HepG2 (cell line): ENCODE measurements at regions not wholly inside any gene's neighbourhood (a gene's known extent, or its start where the extent isn't known, plus 50 kb on each side); places are given as distances from the start of the nearest gene placed in this dataset.

Experiments
- CBX5 ChIP-seq: sonication (generic); formaldehyde crosslinking; IDR thresholded peaks from 2 replicates; pipeline ENCODE4 v1.4.0; 2020; ENCODE audit warnings: missing genetic modification reagents, borderline replicate concordance
- FOXA1 ChIP-seq, 2 experiments: fragments of 450-650 bp in 1 of 2; sonication (generic) in 1 of 2; formaldehyde crosslinking in 1 of 2; IDR thresholded peaks; 2 replicates each; pipeline versions ENCODE4 v1.4.0 to v1.6.1; 2016 to 2020; ENCODE audit warnings: missing genetic modification reagents in 1 of 2
- HDAC2 ChIP-seq: sonication (generic); formaldehyde crosslinking; IDR thresholded peaks from 2 replicates; pipeline ENCODE4 v1.4.0; 2020; ENCODE audit warnings: missing genetic modification reagents
- HHEX ChIP-seq: IDR thresholded peaks from 2 replicates; pipeline ENCODE4 v1.6.1; 2016; ENCODE audit warnings: control low read depth
- HINFP ChIP-seq: sonication (generic); formaldehyde crosslinking; IDR thresholded peaks from 2 replicates; pipeline ENCODE4 v1.4.0; 2020; ENCODE audit warnings: low read depth, mild to moderate bottlenecking, missing genetic modification reagents
- IRF1 ChIP-seq: sonication (generic); formaldehyde crosslinking; IDR thresholded peaks from 2 replicates; pipeline ENCODE4 v1.4.0; 2020; ENCODE audit warnings: low read depth, mild to moderate bottlenecking, missing genetic modification reagents
- KDM4B ChIP-seq: sonication (generic); formaldehyde crosslinking; IDR thresholded peaks from 2 replicates; pipeline ENCODE4 v1.4.0; 2020; ENCODE audit warnings: missing genetic modification reagents
- MXD1 ChIP-seq: sonication (generic); formaldehyde crosslinking; IDR thresholded peaks from 2 replicates; pipeline ENCODE4 v1.4.0; 2020; ENCODE audit warnings: mild to moderate bottlenecking, missing genetic modification reagents
- MXI1 ChIP-seq: IDR thresholded peaks from 3 replicates; pipeline ENCODE4 v1.6.1; 2012; ENCODE audit warnings: low read depth, low read length, inconsistent platforms, borderline replicate concordance
- NONO ChIP-seq, 2 experiments: fragments of 450-650 bp in 1 of 2; sonication (generic) in 1 of 2; formaldehyde crosslinking in 1 of 2; IDR thresholded peaks in 1 of 2; conservative IDR thresholded peaks in 1 of 2; 2 replicates each; pipeline versions ENCODE4 v1.6.1 to v1.8.0; 2017 to 2022; ENCODE audit warnings: mild to moderate bottlenecking in 1 of 2, missing genetic modification reagents in 1 of 2, moderate library complexity in 1 of 2
- RFX5 ChIP-seq: IDR thresholded peaks from 2 replicates; pipeline ENCODE4 v1.6.1; 2011; ENCODE audit warnings: low read depth, low read length, improper control_type of control experiment
- RFXANK ChIP-seq: IDR thresholded peaks from 2 replicates; pipeline ENCODE4 v1.6.1; 2016
- SPEN ChIP-seq: sonication (generic); formaldehyde crosslinking; IDR thresholded peaks from 2 replicates; pipeline ENCODE4 v1.5.1; 2020; ENCODE audit warnings: low read depth, mild to moderate bottlenecking, missing genetic modification reagents
- USF2 ChIP-seq, 2 experiments: sonication (generic) in 1 of 2; formaldehyde crosslinking in 1 of 2; IDR thresholded peaks; 2 replicates each; pipeline versions ENCODE4 v1.5.1 to v1.6.1; 2011 to 2020; ENCODE audit warnings: borderline replicate concordance in 1 of 2, low read depth in 1 of 2, low read length in 1 of 2, mild to moderate bottlenecking in 1 of 2, missing genetic modification reagents in 1 of 2, moderate library complexity in 1 of 2
- ZNF143 ChIP-seq: sonication (generic); formaldehyde crosslinking; IDR thresholded peaks from 2 replicates; pipeline ENCODE4 v1.4.0; 2020; ENCODE audit warnings: missing genetic modification reagents
- ZNF251 ChIP-seq: sonication (generic); formaldehyde crosslinking; IDR thresholded peaks from 2 replicates; pipeline ENCODE4 v1.9.0; 2021; ENCODE audit warnings: mild to moderate bottlenecking, missing genetic modification reagents
- ZNF350 ChIP-seq: sonication (generic); formaldehyde crosslinking; IDR thresholded peaks from 2 replicates; pipeline ENCODE4 v1.4.0; 2020; ENCODE audit warnings: mild to moderate bottlenecking, low read depth, missing genetic modification reagents, borderline replicate concordance
- ZNF629 ChIP-seq: sonication (generic); formaldehyde crosslinking; conservative IDR thresholded peaks from 2 replicates; pipeline ENCODE4 v1.5.0; 2020; ENCODE audit warnings: missing genetic modification reagents
- ZNF672 ChIP-seq: sonication (generic); formaldehyde crosslinking; IDR thresholded peaks from 2 replicates; pipeline ENCODE4 v1.8.1; 2022; ENCODE audit warnings: missing genetic modification reagents
- ZNF816 ChIP-seq: sonication (generic); formaldehyde crosslinking; IDR thresholded peaks from 2 replicates; pipeline ENCODE4 v1.8.0; 2022; ENCODE audit warnings: missing genetic modification reagents, mild to moderate bottlenecking, borderline replicate concordance
- ZNF883 ChIP-seq: sonication (generic); formaldehyde crosslinking; IDR thresholded peaks from 2 replicates; pipeline ENCODE4 v1.5.1; 2020; ENCODE audit warnings: mild to moderate bottlenecking, missing genetic modification reagents; ENCODE audit errors: not compliant biosample characterization
- ZSCAN12 ChIP-seq: sonication (generic); formaldehyde crosslinking; IDR thresholded peaks from 2 replicates; pipeline ENCODE4 v1.9.0; 2021; ENCODE audit warnings: mild to moderate bottlenecking, missing genetic modification reagents
- ZSCAN25 ChIP-seq: sonication (generic); formaldehyde crosslinking; IDR thresholded peaks from 2 replicates; pipeline ENCODE4 v1.8.0; 2022; ENCODE audit warnings: mild to moderate bottlenecking, missing genetic modification reagents
- ZSCAN5A ChIP-seq: sonication (generic); formaldehyde crosslinking; IDR thresholded peaks from 2 replicates; pipeline ENCODE4 v1.8.0; 2022; ENCODE audit warnings: mild to moderate bottlenecking, missing genetic modification reagents, borderline replicate concordance

- TF ChIP-seq HDAC2 (peak; percentile 38; the same call in 1 of the 2 replicates), MXI1 (no peak), FOXA1 (IDR thresholded peaks at IDR 0.05) (peak; percentile 74), FOXA1 (CRISPR knock-in tag; IDR thresholded peaks at IDR 0.05) (peak; percentile 87), ZNF251 (CRISPR knock-in tag) (no peak), ZNF350 (CRISPR knock-in tag) (no peak), HHEX (CRISPR knock-in tag) (peak; percentile 96), MXD1 (CRISPR knock-in tag) (no peak), ZSCAN25 (no peak), NONO (IDR thresholded peaks at IDR 0.05) (no peak), NONO (CRISPR knock-in tag; conservative IDR thresholded peaks at IDR 0.05) (no peak), ZNF672 (no peak), USF2 (IDR thresholded peaks at IDR 0.05; ENCODE audit: low read depth, low read length) (no peak), USF2 (CRISPR knock-in tag; IDR thresholded peaks at IDR 0.05; ENCODE audit: borderline replicate concordance) (no peak), ZNF143 (CRISPR knock-in tag) (no peak), RFX5 (no peak), HINFP (CRISPR knock-in tag) (no peak), KDM4B (CRISPR knock-in tag) (no peak), SPEN (CRISPR knock-in tag) (no peak), ZSCAN12 (no peak), ZSCAN5A (CRISPR knock-in tag) (no peak), ZNF883 (CRISPR knock-in tag) (no peak), ZNF816 (CRISPR knock-in tag) (no peak), IRF1 (CRISPR knock-in tag) (no peak), RFXANK (CRISPR knock-in tag) (no peak), ZNF629 (no peak), CBX5 (no peak)
Measured at GRCh38 chr13:73451221-73452029, 392.6 kb downstream of the KLF5 start (continued).
